Spleen (tissue), 7 donors: ENCODE measurements at regions not wholly inside any gene's neighbourhood (a gene's known extent, or its start where the extent isn't known, plus 50 kb on each side); places are given as distances from the start of the nearest gene placed in this dataset.

Source experiments
- CTCF ChIP-seq, 11 experiments: fragments of 200-600 bp in 7 of 11; fragments of 450-650 bp in 4 of 11; sonication (generic) in 4 of 11; IDR thresholded peaks in 8 of 11; conservative IDR thresholded peaks in 3 of 11; 1 replicate in 7 of 11; 2 replicates in 4 of 11; pipeline versions ENCODE4 v1.4.0 to v1.8.0; 2016 to 2021; ENCODE audit warnings: antibody characterized with exemption in 11 of 11, inconsistent platforms in 4 of 11, mild to moderate bottlenecking in 1 of 11
- POLR2A ChIP-seq, 3 donors: fragments of 450-650 bp; IDR thresholded peaks; one replicate each; pipeline ENCODE4 v1.5.1; 2017; ENCODE audit warnings: antibody characterized with exemption in 3 of 3, mild to moderate bottlenecking in 1 of 3
- POLR2AphosphoS5 ChIP-seq, 3 donors: sonication (generic); formaldehyde crosslinking; IDR thresholded peaks; one replicate each; pipeline ENCODE4 v1.5.1; 2017; ENCODE audit warnings: antibody characterized with exemption in 3 of 3
- donor health status: DM: no; HTN: no; CAD: no; lungs with moderate emphysema.
- donor health status: DM: no; HTN: no; CAD: no.
- donor health status: DM: no; HTN: no; CAD: no.

DNA sequence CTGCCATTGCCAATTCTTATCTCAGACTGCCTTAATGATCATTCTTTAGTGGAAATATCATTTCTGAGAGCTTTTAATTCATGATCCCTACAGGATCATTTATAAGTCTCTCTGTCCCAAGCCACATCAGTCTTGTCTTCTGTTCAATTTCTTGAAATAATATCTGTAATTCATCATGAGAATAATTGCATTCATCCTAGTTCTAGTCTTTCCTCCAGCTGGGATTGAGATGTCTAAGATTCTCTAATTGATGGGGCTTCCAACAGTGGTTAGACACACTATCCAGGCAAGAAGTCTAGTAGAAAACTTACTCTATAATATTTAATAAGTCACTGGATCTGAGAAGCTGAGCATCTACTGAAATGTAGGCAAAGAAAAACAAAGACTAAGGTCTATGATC, 854.7 kb upstream of the ADGRL3 start:
- TF ChIP-seq POLR2A (IDR thresholded peaks at IDR 0.05) (no peak), CTCF (IDR thresholded peaks at IDR 0.05 in 8 of 11, conservative IDR thresholded peaks at IDR 0.05 in 3 of 11) (no peak), POLR2AphosphoS5 (IDR thresholded peaks at IDR 0.05) (no peak)
